ENCODE measurements at regions not wholly inside any gene's neighbourhood (a gene's known extent, or its start where the extent isn't known, plus 50 kb on each side); places are given as distances from the start of the nearest gene placed in this dataset.

DNA sequence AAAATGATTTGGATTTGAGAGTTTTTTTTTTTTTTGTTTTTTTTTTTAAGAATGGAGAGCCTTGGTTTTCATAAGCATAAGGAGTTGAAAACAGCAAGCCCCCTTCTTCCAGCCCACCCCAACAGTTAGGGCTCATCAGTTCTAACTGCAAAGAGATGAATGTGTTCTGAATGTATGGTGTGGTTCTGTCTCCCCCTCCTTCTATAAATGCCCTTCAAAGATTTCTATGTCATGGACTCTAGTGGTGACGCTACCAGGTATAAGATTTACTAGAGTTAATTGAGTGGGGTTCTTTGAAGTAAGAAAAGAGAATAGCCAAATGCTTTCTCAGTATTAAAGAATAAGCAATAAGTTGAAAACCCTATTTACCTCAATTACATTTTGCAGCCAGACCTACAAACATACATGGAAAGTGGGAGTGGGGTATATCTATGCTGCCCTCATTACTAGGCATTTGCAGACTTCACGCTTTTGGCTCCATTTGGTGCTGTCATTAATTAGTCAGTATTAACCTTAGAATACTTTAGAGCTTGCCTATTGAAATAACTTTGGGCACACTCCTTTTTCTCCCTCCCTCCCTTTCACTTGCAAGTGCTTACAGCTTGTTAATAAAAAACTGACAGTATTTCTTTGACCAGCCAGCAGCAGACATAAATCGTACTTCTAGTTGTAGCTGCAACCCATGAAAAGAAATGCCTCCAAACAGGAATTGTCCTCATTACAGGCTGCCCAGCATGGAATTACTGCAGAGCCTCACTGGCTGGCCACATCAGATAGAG is 667.2 kb upstream of the ZNF608 start:
- H3K4me3 Mint-ChIP-seq: no peak overlapping the region
- ATAC-seq (replicated peaks; ENCODE audit: extremely low read depth, poor library complexity, severe bottlenecking) (no peak), DNase-seq (ENCODE audit: low spot score in 2 of 2) (no peak)
- H3K27ac Mint-ChIP-seq (ENCODE audit: low read depth): no peak overlapping the region
- H3K4me1 Mint-ChIP-seq: no peaks in the 10 kb centered on the region
- H3K9me3 Mint-ChIP-seq: peaks cover 13% of the 10 kb centered on the region
- no peaks in the 10 kb centered on the region for H3K27me3 Mint-ChIP-seq
- H3K36me3 Mint-ChIP-seq (ENCODE audit: insufficient read depth): peaks cover 1% of the 10 kb centered on the region

GRCh38 chr5:125415126-125415525 is 668.7 kb upstream of the ZNF608 start:
- H3K4me3 Mint-ChIP-seq: no peak overlapping the region
- ATAC-seq (replicated peaks; ENCODE audit: extremely low read depth, poor library complexity, severe bottlenecking) (no peak), DNase-seq (ENCODE audit: low spot score in 2 of 2) (no peak)
- H3K36me3 Mint-ChIP-seq (ENCODE audit: insufficient read depth): no peaks in the 10 kb centered on the region
- no peaks in the 10 kb centered on the region for H3K4me1 Mint-ChIP-seq
- no peaks in the 10 kb centered on the region for H3K27me3 Mint-ChIP-seq
- H3K9me3 Mint-ChIP-seq: peaks cover 13% of the 10 kb centered on the region
- no peak overlapping the region for H3K27ac Mint-ChIP-seq (ENCODE audit: low read depth)

DNA sequence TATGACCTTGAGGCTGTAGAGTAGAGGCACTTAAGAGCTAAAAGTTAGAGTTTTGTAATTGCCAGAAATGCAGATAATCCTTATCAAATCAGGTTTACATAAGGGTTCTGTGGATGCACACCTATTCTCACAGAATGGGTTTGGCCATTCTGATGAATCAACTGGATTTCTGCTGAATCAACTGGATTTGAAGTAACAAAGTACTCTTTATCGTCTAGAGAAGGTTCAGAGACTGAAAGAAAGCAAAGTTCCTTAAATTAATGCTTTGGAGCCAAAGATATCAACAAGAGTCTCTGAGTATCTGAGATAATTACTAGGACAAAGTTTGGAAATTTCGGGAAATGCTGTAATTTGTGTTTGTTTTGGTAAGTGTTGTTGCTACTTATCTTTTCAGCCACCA is 669.6 kb upstream of the ZNF608 start:
- no peaks in the 10 kb centered on the region for H3K36me3 Mint-ChIP-seq (ENCODE audit: insufficient read depth)
- no peak overlapping the region for H3K27ac Mint-ChIP-seq (ENCODE audit: low read depth)
- no peaks in the 10 kb centered on the region for H3K4me1 Mint-ChIP-seq
- DNase-seq (ENCODE audit: low spot score in 2 of 2): no peak
- H3K27me3 Mint-ChIP-seq: no peaks in the 10 kb centered on the region
- H3K9me3 Mint-ChIP-seq: peaks cover 13% of the 10 kb centered on the region
- H3K4me3 Mint-ChIP-seq: no peak overlapping the region
- ATAC-seq (replicated peaks; ENCODE audit: extremely low read depth, poor library complexity, severe bottlenecking): no peak

- no peaks in the 10 kb centered on the region for H3K36me3 Mint-ChIP-seq (ENCODE audit: insufficient read depth)
- ATAC-seq (replicated peaks; ENCODE audit: extremely low read depth, poor library complexity, severe bottlenecking): no peak
- no peak overlapping the region for H3K27ac Mint-ChIP-seq (ENCODE audit: low read depth)
- H3K4me1 Mint-ChIP-seq: no peaks in the 10 kb centered on the region
- H3K27me3 Mint-ChIP-seq: no peaks in the 10 kb centered on the region
- DNase-seq (ENCODE audit: low spot score in 2 of 2): no peak
- no peak overlapping the region for H3K4me3 Mint-ChIP-seq
- peaks cover 19% of the 10 kb centered on the region for H3K9me3 Mint-ChIP-seq
Measured at GRCh38 chr5:125421006-125421405, 674.6 kb upstream of the ZNF608 start.

- H3K36me3 Mint-ChIP-seq (ENCODE audit: insufficient read depth): no peaks in the 10 kb centered on the region
Measured at GRCh38 chr5:125422342-125422741, 675.9 kb upstream of the ZNF608 start.

GRCh38 chr5:125424402-125425141 is 678.1 kb upstream of the ZNF608 start:
- Mint-ChIP-seq H3K27ac (ENCODE audit: low read depth) (no peak overlapping the region), H3K4me1 (no peaks in the 10 kb centered on the region), H3K4me3 (no peak overlapping the region), H3K9me3 (peaks cover 22% of the 10 kb centered on the region), H3K36me3 (ENCODE audit: insufficient read depth) (no peaks in the 10 kb centered on the region), H3K27me3 (no peaks in the 10 kb centered on the region)
- DNase-seq (ENCODE audit: low spot score in 2 of 2): no peak
- no peak for ATAC-seq (replicated peaks; ENCODE audit: extremely low read depth, poor library complexity, severe bottlenecking)

More at GRCh38 chr5:125422342-125422741, 675.9 kb upstream of the ZNF608 start:
- ATAC-seq (replicated peaks; ENCODE audit: extremely low read depth, poor library complexity, severe bottlenecking) (no peak), DNase-seq (ENCODE audit: low spot score in 2 of 2) (no peak)
- Mint-ChIP-seq H3K4me3 (no peak overlapping the region), H3K27ac (ENCODE audit: low read depth) (no peak overlapping the region), H3K9me3 (peaks cover 29% of the 10 kb centered on the region), H3K27me3 (no peaks in the 10 kb centered on the region), H3K4me1 (no peaks in the 10 kb centered on the region)

GRCh38 chr5:125429498-125429897 is 683.1 kb upstream of the ZNF608 start:
- no peaks in the 10 kb centered on the region for H3K4me1 Mint-ChIP-seq
- ATAC-seq (replicated peaks; ENCODE audit: extremely low read depth, poor library complexity, severe bottlenecking) (no peak), DNase-seq (ENCODE audit: low spot score in 2 of 2) (no peak)
- H3K36me3 Mint-ChIP-seq (ENCODE audit: insufficient read depth): no peaks in the 10 kb centered on the region
- H3K9me3 Mint-ChIP-seq: peaks cover 23% of the 10 kb centered on the region
- no peak overlapping the region for H3K4me3 Mint-ChIP-seq
- no peaks in the 10 kb centered on the region for H3K27me3 Mint-ChIP-seq
- no peak overlapping the region for H3K27ac Mint-ChIP-seq (ENCODE audit: low read depth)

DNA sequence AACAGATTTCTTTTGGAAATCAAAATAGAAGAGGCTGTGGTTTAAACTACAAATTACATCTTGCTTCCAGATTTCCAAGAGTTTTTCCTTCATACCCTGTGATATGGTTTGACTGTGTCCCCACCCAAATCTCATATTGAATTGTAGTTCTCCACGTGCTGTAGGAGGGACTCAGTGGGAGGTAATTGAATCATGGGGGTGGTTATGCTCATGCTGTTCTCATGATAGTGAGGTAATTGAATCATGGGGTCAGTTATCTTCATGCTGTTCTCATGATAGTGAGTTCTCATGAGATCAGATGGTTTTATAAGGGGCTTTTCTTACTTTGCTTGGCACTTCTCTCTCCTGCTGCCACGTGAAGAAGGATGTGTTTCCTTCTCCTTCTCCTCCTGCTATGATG is 687.0 kb upstream of the ZNF608 start:
- Mint-ChIP-seq H3K4me1 (no peaks in the 10 kb centered on the region), H3K27me3 (no peaks in the 10 kb centered on the region), H3K4me3 (no peak overlapping the region), H3K36me3 (ENCODE audit: insufficient read depth) (no peaks in the 10 kb centered on the region), H3K9me3 (peaks cover 12% of the 10 kb centered on the region), H3K27ac (ENCODE audit: low read depth) (no peak overlapping the region)
- DNase-seq (ENCODE audit: low spot score in 2 of 2) (no peak), ATAC-seq (replicated peaks; ENCODE audit: extremely low read depth, poor library complexity, severe bottlenecking) (no peak)

GRCh38 chr5:125439243-125439642 is 692.8 kb upstream of the ZNF608 start:
- no peak overlapping the region for H3K27ac Mint-ChIP-seq (ENCODE audit: low read depth)
- peaks cover 40% of the 10 kb centered on the region for H3K9me3 Mint-ChIP-seq
- H3K36me3 Mint-ChIP-seq (ENCODE audit: insufficient read depth): no peaks in the 10 kb centered on the region
- H3K4me1 Mint-ChIP-seq: no peaks in the 10 kb centered on the region
- no peak overlapping the region for H3K4me3 Mint-ChIP-seq
- H3K27me3 Mint-ChIP-seq: no peaks in the 10 kb centered on the region
- no peak for ATAC-seq (replicated peaks; ENCODE audit: extremely low read depth, poor library complexity, severe bottlenecking)
- DNase-seq (ENCODE audit: low spot score in 2 of 2): no peak

- H3K4me1 Mint-ChIP-seq: no peaks in the 10 kb centered on the region
- H3K9me3 Mint-ChIP-seq: peaks cover 45% of the 10 kb centered on the region
- H3K4me3 Mint-ChIP-seq: no peak overlapping the region
- ATAC-seq (replicated peaks; ENCODE audit: extremely low read depth, poor library complexity, severe bottlenecking): no peak
- DNase-seq (ENCODE audit: low spot score in 2 of 2): no peak
- no peaks in the 10 kb centered on the region for H3K36me3 Mint-ChIP-seq (ENCODE audit: insufficient read depth)
- no peak overlapping the region for H3K27ac Mint-ChIP-seq (ENCODE audit: low read depth)
- H3K27me3 Mint-ChIP-seq: no peaks in the 10 kb centered on the region
Measured at GRCh38 chr5:125440905-125441304, 694.5 kb upstream of the ZNF608 start.

- no peak for ATAC-seq (replicated peaks; ENCODE audit: extremely low read depth, poor library complexity, severe bottlenecking)
Measured at GRCh38 chr5:125446986-125447385, 700.5 kb upstream of the ZNF608 start.

GRCh38 chr5:125450771-125451170 is 704.3 kb upstream of the ZNF608 start:
- DNase-seq (ENCODE audit: low spot score in 2 of 2) (no peak), ATAC-seq (replicated peaks; ENCODE audit: extremely low read depth, poor library complexity, severe bottlenecking) (no peak)
- no peaks in the 10 kb centered on the region for H3K27me3 Mint-ChIP-seq
- no peak overlapping the region for H3K27ac Mint-ChIP-seq (ENCODE audit: low read depth)
- H3K4me3 Mint-ChIP-seq: no peak overlapping the region
- H3K36me3 Mint-ChIP-seq (ENCODE audit: insufficient read depth): no peaks in the 10 kb centered on the region
- peaks cover 25% of the 10 kb centered on the region for H3K9me3 Mint-ChIP-seq
- no peaks in the 10 kb centered on the region for H3K4me1 Mint-ChIP-seq

More at GRCh38 chr5:125446986-125447385, 700.5 kb upstream of the ZNF608 start:
- Mint-ChIP-seq H3K4me3 (no peak overlapping the region), H3K27me3 (no peaks in the 10 kb centered on the region), H3K9me3 (peaks cover 33% of the 10 kb centered on the region), H3K36me3 (ENCODE audit: insufficient read depth) (no peaks in the 10 kb centered on the region), H3K27ac (ENCODE audit: low read depth) (no peak overlapping the region), H3K4me1 (no peaks in the 10 kb centered on the region)
- no peak for DNase-seq (ENCODE audit: low spot score in 2 of 2)

DNA sequence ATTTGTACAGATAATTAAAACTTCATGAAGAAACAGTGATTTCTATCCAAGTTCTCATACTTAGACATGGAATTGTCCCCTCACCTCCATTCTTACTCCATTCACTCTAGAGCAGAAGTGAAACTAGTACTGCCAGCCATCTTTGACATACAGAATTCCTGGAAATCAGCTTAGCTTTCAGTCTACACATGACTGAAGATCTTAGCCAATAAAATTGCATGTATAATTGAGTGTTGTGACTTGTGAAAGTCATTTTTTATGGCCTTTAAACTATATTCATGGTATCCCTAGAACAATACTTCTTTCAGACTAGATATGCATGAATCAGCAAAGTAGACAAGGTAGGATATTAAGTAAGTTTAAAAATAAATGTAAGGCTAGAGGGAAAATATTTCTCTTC is 705.2 kb upstream of the ZNF608 start:
- no peak for ATAC-seq (replicated peaks; ENCODE audit: extremely low read depth, poor library complexity, severe bottlenecking)
- no peaks in the 10 kb centered on the region for H3K4me1 Mint-ChIP-seq
- H3K27ac Mint-ChIP-seq (ENCODE audit: low read depth): no peak overlapping the region
- no peak for DNase-seq (ENCODE audit: low spot score in 2 of 2)
- peaks cover 29% of the 10 kb centered on the region for H3K9me3 Mint-ChIP-seq
- no peak overlapping the region for H3K4me3 Mint-ChIP-seq
- H3K27me3 Mint-ChIP-seq: no peaks in the 10 kb centered on the region
- H3K36me3 Mint-ChIP-seq (ENCODE audit: insufficient read depth): no peaks in the 10 kb centered on the region
